HTR-8/SVneo (cell line): ENCODE measurements at regions not wholly inside any gene's neighbourhood (a gene's known extent, or its start where the extent isn't known, plus 50 kb on each side); places are given as distances from the start of the nearest gene placed in this dataset.

Source experiments
- DNase-seq: peaks from one replicate; pipeline ENCODE4 v3.0.0; 2011; ENCODE audit warnings: low spot score, mixed read lengths; ENCODE audit not compliant: insufficient read length
- FAIRE-seq: peaks from 2 replicates; lab custom pipeline; 2011; peaks lifted over from hg19 to GRCh38; lab: Jason Lieb, UNC

GRCh38 chr13:89687066-89687465 lies 1660.4 kb upstream of the MIR17HG start:
- DNase-seq (no peak), FAIRE-seq (no peak)

- FAIRE-seq, result no peak
- no peak for DNase-seq
Measured at GRCh38 chr13:89688918-89689317, 1658.6 kb upstream of the MIR17HG start.

- no peak for DNase-seq
- FAIRE-seq, result no peak
Measured at GRCh38 chr13:89694451-89694850, 1653.0 kb upstream of the MIR17HG start.

GRCh38 chr13:89695343-89696257 lies 1651.9 kb upstream of the MIR17HG start:
- peak; percentile 17 for DNase-seq
- FAIRE-seq, result no peak

- DNase-seq, result no peak
- FAIRE-seq, result no peak
Measured at GRCh38 chr13:89701913-89702312, 1645.6 kb upstream of the MIR17HG start.

- DNase-seq, result no peak
- no peak for FAIRE-seq
Measured at GRCh38 chr13:89704040-89704439, 1643.4 kb upstream of the MIR17HG start.

GRCh38 chr13:89708013-89708412 lies 1639.5 kb upstream of the MIR17HG start:
- no peak for DNase-seq

GRCh38 chr13:89721216-89721615 lies 1626.3 kb upstream of the MIR17HG start:
- no peak for FAIRE-seq

More at GRCh38 chr13:89708013-89708412, 1639.5 kb upstream of the MIR17HG start:
- no peak for FAIRE-seq

GRCh38 chr13:89726690-89727435 lies 1620.6 kb upstream of the MIR17HG start:
- FAIRE-seq (no peak), DNase-seq (no peak)

More at GRCh38 chr13:89721216-89721615, 1626.3 kb upstream of the MIR17HG start:
- DNase-seq, result no peak

GRCh38 chr13:89733829-89734228 lies 1613.7 kb upstream of the MIR17HG start:
- DNase-seq (no peak), FAIRE-seq (no peak)

GRCh38 chr13:89737051-89737450 lies 1610.4 kb upstream of the MIR17HG start:
- FAIRE-seq, result no peak
- DNase-seq, result no peak

- DNase-seq, result no peak
- no peak for FAIRE-seq
Measured at GRCh38 chr13:89738072-89738471, 1609.4 kb upstream of the MIR17HG start.

GRCh38 chr13:89740994-89741685 lies 1606.3 kb upstream of the MIR17HG start:
- no peak for FAIRE-seq

GRCh38 chr13:89746554-89746953 lies 1600.9 kb upstream of the MIR17HG start:
- DNase-seq (no peak), FAIRE-seq (no peak)

More at GRCh38 chr13:89740994-89741685, 1606.3 kb upstream of the MIR17HG start:
- DNase-seq, result no peak

GRCh38 chr13:89748716-89749115 lies 1598.8 kb upstream of the MIR17HG start:
- DNase-seq, result no peak
- no peak for FAIRE-seq

- no peak for DNase-seq
- no peak for FAIRE-seq
Measured at GRCh38 chr13:89749888-89750287, 1597.6 kb upstream of the MIR17HG start.

- FAIRE-seq (no peak), DNase-seq (no peak)
Measured at GRCh38 chr13:89750371-89750770, 1597.1 kb upstream of the MIR17HG start.

- FAIRE-seq (no peak), DNase-seq (no peak)
Measured at GRCh38 chr13:89751432-89751930, 1596.0 kb upstream of the MIR17HG start.

- FAIRE-seq (no peak), DNase-seq (no peak)
Measured at GRCh38 chr13:89752394-89752793, 1595.1 kb upstream of the MIR17HG start.

- no peak for DNase-seq
- FAIRE-seq, result no peak
Measured at GRCh38 chr13:89755729-89756492, 1591.6 kb upstream of the MIR17HG start.
